ENCODE measurements at regions not wholly inside any gene's neighbourhood (a gene's known extent, or its start where the extent isn't known, plus 50 kb on each side); places are given as distances from the start of the nearest gene placed in this dataset.

DNA sequence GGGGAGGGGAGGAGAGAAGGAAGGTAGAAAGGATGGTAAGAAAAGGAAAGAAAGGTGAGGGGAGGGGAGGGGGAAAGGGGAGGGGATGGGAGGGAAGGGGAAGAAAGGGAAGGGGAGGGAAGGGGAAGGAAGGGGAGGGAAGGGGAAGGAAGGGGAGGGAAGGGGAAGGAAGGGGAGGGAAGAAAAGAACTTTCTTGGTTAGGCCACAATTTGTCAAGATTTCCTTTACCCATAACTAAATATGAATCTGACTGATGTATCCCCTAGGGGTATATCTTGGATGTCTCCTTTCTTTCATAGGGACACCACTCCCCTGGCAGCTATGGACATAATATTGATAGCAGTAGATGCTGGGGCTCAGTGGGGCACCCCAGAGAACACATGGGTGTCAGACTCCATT is 54.4 kb upstream of the PRELP start:
- TF ChIP-seq, protein P1, sequence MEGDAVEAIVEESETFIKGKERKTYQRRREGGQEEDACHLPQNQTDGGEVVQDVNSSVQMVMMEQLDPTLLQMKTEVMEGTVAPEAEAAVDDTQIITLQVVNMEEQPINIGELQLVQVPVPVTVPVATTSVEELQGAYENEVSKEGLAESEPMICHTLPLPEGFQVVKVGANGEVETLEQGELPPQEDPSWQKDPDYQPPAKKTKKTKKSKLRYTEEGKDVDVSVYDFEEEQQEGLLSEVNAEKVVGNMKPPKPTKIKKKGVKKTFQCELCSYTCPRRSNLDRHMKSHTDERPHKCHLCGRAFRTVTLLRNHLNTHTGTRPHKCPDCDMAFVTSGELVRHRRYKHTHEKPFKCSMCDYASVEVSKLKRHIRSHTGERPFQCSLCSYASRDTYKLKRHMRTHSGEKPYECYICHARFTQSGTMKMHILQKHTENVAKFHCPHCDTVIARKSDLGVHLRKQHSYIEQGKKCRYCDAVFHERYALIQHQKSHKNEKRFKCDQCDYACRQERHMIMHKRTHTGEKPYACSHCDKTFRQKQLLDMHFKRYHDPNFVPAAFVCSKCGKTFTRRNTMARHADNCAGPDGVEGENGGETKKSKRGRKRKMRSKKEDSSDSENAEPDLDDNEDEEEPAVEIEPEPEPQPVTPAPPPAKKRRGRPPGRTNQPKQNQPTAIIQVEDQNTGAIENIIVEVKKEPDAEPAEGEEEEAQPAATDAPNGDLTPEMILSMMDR (IDR thresholded peaks at IDR 0.05; ENCODE audit: low read length) = no peak
- Histone ChIP-seq H3K36me3 (ENCODE audit: insufficient read depth, low read length) (no peaks in the 10 kb centered on the region), H3K27ac (ENCODE audit: low read depth, low read length, poor library complexity, severe bottlenecking) (no peak overlapping the region), H2AFZ (ENCODE audit: low read length) (no peak overlapping the region), H4K20me1 (ENCODE audit: insufficient read depth, low read length) (no peaks in the 10 kb centered on the region), H3K4me3 (ENCODE audit: low read depth, low read length, poor library complexity, severe bottlenecking) (no peak overlapping the region), H3K27me3 (ENCODE audit: insufficient read depth, low read length) (no peaks in the 10 kb centered on the region), H3K9me3 (ENCODE audit: low read length) (no peaks in the 10 kb centered on the region), H3K9me2 (ENCODE audit: low read depth, low read length) (no peaks in the 10 kb centered on the region), H3K9ac (ENCODE audit: low read length) (no peak overlapping the region), H3K79me2 (ENCODE audit: insufficient read depth, low read length) (no peaks in the 10 kb centered on the region), H3K4me2 (ENCODE audit: low read length) (no peak overlapping the region), H3F3A (ENCODE audit: insufficient read depth, low read length) (no peaks in the 10 kb centered on the region), H3K4me1 (ENCODE audit: insufficient read depth, low read length, severe bottlenecking) (no peaks in the 10 kb centered on the region)

- Histone ChIP-seq H3K4me1 (ENCODE audit: insufficient read depth, low read length, severe bottlenecking) (no peaks in the 10 kb centered on the region), H3K9ac (ENCODE audit: low read length) (no peak overlapping the region), H3K27ac (ENCODE audit: low read depth, low read length, poor library complexity, severe bottlenecking) (no peak overlapping the region), H3K9me2 (ENCODE audit: low read depth, low read length) (no peaks in the 10 kb centered on the region), H3K36me3 (ENCODE audit: insufficient read depth, low read length) (no peaks in the 10 kb centered on the region), H3K4me3 (ENCODE audit: low read depth, low read length, poor library complexity, severe bottlenecking) (no peak overlapping the region), H3K79me2 (ENCODE audit: insufficient read depth, low read length) (no peaks in the 10 kb centered on the region), H4K20me1 (ENCODE audit: insufficient read depth, low read length) (no peaks in the 10 kb centered on the region), H3F3A (ENCODE audit: insufficient read depth, low read length) (no peaks in the 10 kb centered on the region), H2AFZ (ENCODE audit: low read length) (no peak overlapping the region), H3K27me3 (ENCODE audit: insufficient read depth, low read length) (no peaks in the 10 kb centered on the region), H3K9me3 (ENCODE audit: low read length) (no peaks in the 10 kb centered on the region), H3K4me2 (ENCODE audit: low read length) (no peak overlapping the region)
- no peak for TF ChIP-seq EZH2 (IDR thresholded peaks at IDR 0.05; ENCODE audit: borderline replicate concordance, low read length)
- TF ChIP-seq, protein P1 (IDR thresholded peaks at IDR 0.05; ENCODE audit: low read length) = no peak
These were observed 53.5 kb upstream of the PRELP start for GRCh38 chr1:203422116-203422515.

DNA sequence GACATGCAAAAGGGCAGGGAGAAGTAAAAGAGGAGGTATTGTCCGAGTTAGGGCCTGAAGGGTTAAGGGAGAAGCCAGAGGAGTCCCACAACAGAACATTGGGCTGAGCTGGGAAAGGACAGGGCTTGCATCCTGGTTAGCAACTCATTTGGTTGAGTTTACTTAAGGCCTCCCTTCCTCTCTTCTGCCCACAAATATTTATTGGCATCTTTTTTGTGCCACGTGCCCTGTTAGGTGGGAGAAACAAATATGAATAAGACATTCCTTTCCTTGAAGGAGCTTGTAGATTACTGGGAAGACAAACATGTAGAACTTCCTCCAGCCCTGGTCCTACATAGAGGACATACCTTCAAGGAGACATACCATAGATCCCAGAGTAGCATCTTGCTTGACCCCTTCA is 53.0 kb upstream of the PRELP start:
- Histone ChIP-seq H3K9me3 (ENCODE audit: low read length) (no peaks in the 10 kb centered on the region), H3K79me2 (ENCODE audit: insufficient read depth, low read length) (no peaks in the 10 kb centered on the region), H3K4me3 (ENCODE audit: low read depth, low read length, poor library complexity, severe bottlenecking) (no peak overlapping the region), H4K20me1 (ENCODE audit: insufficient read depth, low read length) (no peaks in the 10 kb centered on the region), H3K4me2 (ENCODE audit: low read length) (no peak overlapping the region), H2AFZ (ENCODE audit: low read length) (no peak overlapping the region), H3F3A (ENCODE audit: insufficient read depth, low read length) (no peaks in the 10 kb centered on the region), H3K36me3 (ENCODE audit: insufficient read depth, low read length) (no peaks in the 10 kb centered on the region), H3K27ac (ENCODE audit: low read depth, low read length, poor library complexity, severe bottlenecking) (no peak overlapping the region), H3K27me3 (ENCODE audit: insufficient read depth, low read length) (no peaks in the 10 kb centered on the region), H3K9me2 (ENCODE audit: low read depth, low read length) (no peaks in the 10 kb centered on the region), H3K9ac (ENCODE audit: low read length) (no peak overlapping the region), H3K4me1 (ENCODE audit: insufficient read depth, low read length, severe bottlenecking) (no peaks in the 10 kb centered on the region)
- TF ChIP-seq EZH2 (IDR thresholded peaks at IDR 0.05; ENCODE audit: borderline replicate concordance, low read length) = no peak
- TF ChIP-seq, protein P1 (IDR thresholded peaks at IDR 0.05; ENCODE audit: low read length) = no peak
